ENCODE measurements at regions not wholly inside any gene's neighbourhood (a gene's known extent, or its start where the extent isn't known, plus 50 kb on each side); places are given as distances from the start of the nearest gene placed in this dataset.

DNA sequence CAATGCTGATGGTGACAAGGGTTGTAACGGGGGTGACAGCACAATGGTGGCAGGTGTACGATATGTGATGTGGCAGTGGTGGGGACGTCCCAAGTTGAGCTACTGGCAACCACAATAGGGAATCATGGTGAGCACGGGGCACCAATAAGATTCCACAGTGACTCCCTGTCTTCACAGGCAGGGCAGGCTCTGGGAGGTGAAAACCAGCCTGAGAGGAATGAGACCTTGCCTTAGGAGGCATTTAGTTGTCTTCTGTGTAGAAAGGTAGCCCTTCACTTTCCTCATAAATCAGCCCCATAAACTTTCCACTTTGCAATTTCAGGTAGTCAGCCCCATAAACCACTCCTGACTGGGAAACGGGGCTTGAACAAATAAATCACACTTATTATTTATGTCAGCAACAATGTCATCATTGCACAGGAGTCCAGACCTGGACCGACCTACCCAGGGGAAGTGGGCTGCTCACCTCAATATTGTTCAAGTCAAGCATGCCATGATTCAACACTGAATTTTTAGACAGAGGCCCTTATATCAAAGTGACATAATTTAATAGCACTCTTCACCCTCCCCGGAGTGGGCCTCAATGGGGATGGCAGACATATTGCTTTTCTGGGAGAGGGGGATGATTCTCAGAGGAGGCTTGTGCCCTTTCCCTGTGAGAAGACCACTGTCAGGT is 150.8 kb downstream of the CDC5L start:
- H3K27me3 ChIP-seq (replicated peaks) = no peaks in the 10 kb centered on the region
- no peak overlapping the region for H3K27ac ChIP-seq
- no peak overlapping the region for H3K4me3 ChIP-seq (ENCODE audit: low read depth, low read length)
- in situ Hi-C loops (cut with HindIII; ENCODE audit: low pct_ligation_motif_present, low sequenced_read_pairs) = no loop called here
- DNase-seq = no peak
- TF ChIP-seq, protein P1, sequence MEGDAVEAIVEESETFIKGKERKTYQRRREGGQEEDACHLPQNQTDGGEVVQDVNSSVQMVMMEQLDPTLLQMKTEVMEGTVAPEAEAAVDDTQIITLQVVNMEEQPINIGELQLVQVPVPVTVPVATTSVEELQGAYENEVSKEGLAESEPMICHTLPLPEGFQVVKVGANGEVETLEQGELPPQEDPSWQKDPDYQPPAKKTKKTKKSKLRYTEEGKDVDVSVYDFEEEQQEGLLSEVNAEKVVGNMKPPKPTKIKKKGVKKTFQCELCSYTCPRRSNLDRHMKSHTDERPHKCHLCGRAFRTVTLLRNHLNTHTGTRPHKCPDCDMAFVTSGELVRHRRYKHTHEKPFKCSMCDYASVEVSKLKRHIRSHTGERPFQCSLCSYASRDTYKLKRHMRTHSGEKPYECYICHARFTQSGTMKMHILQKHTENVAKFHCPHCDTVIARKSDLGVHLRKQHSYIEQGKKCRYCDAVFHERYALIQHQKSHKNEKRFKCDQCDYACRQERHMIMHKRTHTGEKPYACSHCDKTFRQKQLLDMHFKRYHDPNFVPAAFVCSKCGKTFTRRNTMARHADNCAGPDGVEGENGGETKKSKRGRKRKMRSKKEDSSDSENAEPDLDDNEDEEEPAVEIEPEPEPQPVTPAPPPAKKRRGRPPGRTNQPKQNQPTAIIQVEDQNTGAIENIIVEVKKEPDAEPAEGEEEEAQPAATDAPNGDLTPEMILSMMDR (IDR thresholded peaks at IDR 0.05; ENCODE audit: low read depth, low read length, missing control alignments) = no peak
- no peaks in the 10 kb centered on the region for H3K36me3 ChIP-seq (replicated peaks)

DNA sequence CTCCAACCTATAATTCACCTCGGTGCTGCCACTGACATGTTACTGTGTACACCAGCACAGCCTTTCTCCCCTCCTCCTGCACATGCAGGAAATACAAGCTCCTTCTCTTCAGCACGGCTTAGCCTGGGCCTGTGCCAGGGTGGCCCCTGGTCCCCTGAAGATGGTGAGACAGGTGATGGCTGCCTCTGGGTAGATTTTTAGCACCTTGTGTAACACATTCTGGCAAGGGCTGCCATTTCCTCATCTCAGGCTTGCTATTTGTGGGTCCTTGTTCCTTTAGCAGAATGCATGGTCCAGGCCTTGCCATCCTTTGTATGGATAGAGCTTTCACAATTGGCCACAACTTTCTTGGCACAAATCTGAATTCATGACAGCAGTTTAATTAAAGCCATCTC is 151.3 kb downstream of the CDC5L start:
- no peak overlapping the region for H3K4me3 ChIP-seq (ENCODE audit: low read depth, low read length)
- in situ Hi-C loops (cut with HindIII; ENCODE audit: low pct_ligation_motif_present, low sequenced_read_pairs) = no loop called here
- H3K27me3 ChIP-seq (replicated peaks) = no peaks in the 10 kb centered on the region
- no peak for DNase-seq
- H3K36me3 ChIP-seq (replicated peaks) = no peaks in the 10 kb centered on the region
- TF ChIP-seq, protein P1 (IDR thresholded peaks at IDR 0.05; ENCODE audit: low read depth, low read length, missing control alignments) = no peak
- H3K27ac ChIP-seq = no peak overlapping the region

DNA sequence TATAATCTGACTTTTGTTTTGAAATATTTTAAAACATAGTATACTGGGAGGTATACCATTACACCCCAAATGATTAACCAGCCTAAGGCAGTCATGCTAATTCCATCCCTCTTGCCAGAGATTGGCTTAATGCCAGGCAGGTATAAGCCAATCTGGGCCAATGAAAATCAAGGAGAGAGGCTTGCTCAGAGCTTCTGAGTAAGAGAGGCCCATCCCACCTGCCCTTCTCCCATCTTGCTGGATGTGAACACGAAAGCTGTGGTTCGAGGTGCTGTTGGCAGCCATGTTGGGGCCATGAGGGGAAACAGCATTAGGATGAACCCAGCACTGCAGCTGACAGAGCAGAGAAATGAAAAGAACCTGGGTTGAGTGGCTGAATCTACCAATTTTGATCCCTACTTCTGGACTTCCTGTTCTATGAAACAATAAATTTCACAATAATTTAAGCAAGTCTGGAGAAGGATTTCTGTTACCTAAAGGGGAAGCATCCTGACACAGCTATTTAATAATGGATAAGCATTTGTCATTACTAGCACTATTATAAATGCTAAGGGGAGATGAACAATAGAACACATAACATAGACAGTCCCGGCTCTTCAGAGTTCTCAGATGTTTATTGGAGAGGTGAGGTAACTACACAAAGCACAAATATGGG is 152.3 kb downstream of the CDC5L start:
- no peak overlapping the region for H3K27ac ChIP-seq
- no peak overlapping the region for H3K4me3 ChIP-seq (ENCODE audit: low read depth, low read length)
- in situ Hi-C loops (cut with HindIII; ENCODE audit: low pct_ligation_motif_present, low sequenced_read_pairs) = no loop called here
- no peaks in the 10 kb centered on the region for H3K27me3 ChIP-seq (replicated peaks)
- H3K36me3 ChIP-seq (replicated peaks) = no peaks in the 10 kb centered on the region
- TF ChIP-seq, protein P1 (IDR thresholded peaks at IDR 0.05; ENCODE audit: low read depth, low read length, missing control alignments) = no peak
- no peak for DNase-seq

DNA sequence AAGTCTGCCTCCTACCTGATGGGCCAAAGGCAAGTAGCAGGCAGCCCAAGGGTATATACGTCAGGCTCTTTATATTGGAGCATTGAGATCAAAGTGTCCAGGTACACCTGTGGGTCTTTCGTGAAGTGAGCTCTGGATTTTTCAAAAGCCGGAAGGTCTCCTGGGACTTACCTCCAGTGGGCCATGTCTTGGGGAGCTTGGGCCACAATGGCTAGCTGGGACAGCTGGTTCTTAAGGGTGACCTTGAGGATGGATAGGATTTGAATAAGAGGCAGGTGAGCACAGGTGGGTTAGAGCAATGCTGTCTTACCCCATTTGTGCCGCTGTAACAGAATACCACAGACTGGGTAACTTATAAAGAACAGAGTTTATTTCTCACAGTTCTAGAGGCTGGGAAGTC is 153.4 kb downstream of the CDC5L start:
- Histone ChIP-seq H3K4me3 (ENCODE audit: low read depth, low read length) (no peak overlapping the region), H3K36me3 (replicated peaks) (no peaks in the 10 kb centered on the region), H3K27ac (no peak overlapping the region), H3K27me3 (replicated peaks) (no peaks in the 10 kb centered on the region)
- in situ Hi-C loops (cut with HindIII; ENCODE audit: low pct_ligation_motif_present, low sequenced_read_pairs) = no loop called here
- DNase-seq = no peak
- TF ChIP-seq, protein P1 (IDR thresholded peaks at IDR 0.05; ENCODE audit: low read depth, low read length, missing control alignments) = no peak

DNA sequence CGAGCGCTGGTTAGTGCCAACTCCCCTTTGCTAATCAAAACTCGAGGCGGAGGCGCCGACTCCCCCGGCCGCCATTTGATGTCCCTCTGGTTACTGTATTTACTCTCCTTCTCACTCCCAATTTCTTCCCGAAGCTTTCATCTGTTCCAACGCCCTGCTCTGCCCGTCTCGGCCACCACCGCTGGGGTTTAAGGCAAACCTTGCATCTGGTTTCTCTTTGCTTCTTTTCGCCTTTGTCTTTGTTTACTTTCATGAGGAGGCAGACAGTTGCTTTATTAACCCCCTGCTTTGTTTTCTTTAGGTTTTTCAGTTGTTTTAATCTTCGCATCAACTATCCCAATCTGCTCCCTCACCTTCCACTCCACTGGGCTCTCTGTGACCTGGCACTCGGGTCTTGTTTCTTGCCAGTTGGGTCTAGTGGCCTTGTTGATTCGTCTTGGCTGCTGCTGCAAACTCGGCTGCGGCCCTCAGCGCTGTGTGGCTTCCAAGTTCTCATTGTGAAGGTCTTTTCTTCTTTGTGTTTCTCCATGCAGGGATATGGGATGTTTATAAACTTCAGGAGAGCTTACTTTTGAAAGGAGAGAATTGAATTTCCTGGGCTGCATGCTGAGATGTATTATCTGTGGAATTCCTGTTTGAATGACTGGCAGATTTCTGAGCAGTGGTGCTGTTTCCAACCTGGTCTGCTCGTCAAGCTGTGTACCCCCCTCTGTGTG is 155.1 kb downstream of the CDC5L start:
- in situ Hi-C loops (cut with HindIII; ENCODE audit: low pct_ligation_motif_present, low sequenced_read_pairs) = no loop called here

More for the DNA sequence above, 155.1 kb downstream of the CDC5L start:
- Histone ChIP-seq H3K27me3 (replicated peaks) (no peaks in the 10 kb centered on the region), H3K27ac (no peak overlapping the region), H3K36me3 (replicated peaks) (no peaks in the 10 kb centered on the region), H3K4me3 (ENCODE audit: low read depth, low read length) (peak overlapping the region; percentile 15)
- DNase-seq = no peak
- TF ChIP-seq, protein P1 (IDR thresholded peaks at IDR 0.05; ENCODE audit: low read depth, low read length, missing control alignments) = no peak
